HG03442 (cell line): ENCODE measurements at regions not wholly inside any gene's neighbourhood (a gene's known extent, or its start where the extent isn't known, plus 50 kb on each side); places are given as distances from the start of the nearest gene placed in this dataset.

Experiments
- ATAC-seq: cut with Tn5 transposase; IDR thresholded peaks from one replicate; pipeline ENCODE4 v1.9.1; 2021; ENCODE audit warnings: mild to moderate bottlenecking, moderate library complexity; ENCODE audit not compliant: unreplicated experiment

DNA sequence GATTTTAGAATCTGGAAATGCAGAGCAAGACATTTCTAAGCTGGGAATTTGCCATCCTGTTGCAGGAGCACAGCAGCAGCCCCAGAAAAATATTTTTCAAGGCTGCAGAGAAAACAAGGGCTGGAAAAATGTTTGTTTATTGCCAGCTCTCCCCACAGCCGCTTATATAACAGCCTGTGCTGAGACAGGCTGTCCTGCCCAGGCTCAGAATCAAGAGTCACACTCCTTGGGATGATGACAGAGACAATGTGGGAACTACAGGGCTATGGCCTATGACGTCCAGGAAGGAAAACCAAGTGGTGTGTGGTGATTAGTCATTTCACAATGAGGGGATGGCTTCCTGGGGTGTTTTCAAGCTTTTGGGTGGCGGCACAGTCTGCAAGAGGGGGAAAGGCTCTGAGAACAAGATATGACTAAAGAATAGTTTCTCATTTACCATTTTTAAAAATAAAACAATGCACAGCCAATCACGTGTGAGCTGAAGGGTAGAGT lies 136.3 kb upstream of the SERP2 start:
- ATAC-seq: peak; percentile 84

DNA sequence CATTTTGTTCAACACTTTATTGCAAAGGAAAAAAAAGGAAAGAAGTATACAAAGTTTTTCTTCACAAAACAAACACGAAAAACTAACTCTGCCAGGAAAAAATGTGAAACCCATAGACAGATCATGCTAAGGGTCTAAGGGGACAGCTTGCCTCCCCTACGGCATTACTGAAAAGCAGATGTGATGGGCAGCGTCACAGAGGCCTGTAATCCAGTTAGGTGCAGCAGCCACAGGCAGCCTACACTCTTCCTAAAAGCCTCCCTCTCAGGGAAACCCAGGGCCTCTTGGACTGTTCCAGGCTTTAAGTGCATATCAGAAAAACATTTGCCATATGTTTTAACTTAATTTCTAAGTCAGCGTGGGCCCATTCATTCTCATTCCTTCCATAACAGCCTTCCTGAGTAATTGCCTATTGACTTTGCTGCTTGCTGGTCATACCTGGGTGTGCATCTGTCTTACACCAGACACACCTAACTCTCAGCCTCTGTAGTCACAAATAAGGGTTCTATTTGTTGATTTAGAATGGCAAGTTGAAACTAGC lies 135.7 kb upstream of the SERP2 start:
- ATAC-seq: no peak

DNA sequence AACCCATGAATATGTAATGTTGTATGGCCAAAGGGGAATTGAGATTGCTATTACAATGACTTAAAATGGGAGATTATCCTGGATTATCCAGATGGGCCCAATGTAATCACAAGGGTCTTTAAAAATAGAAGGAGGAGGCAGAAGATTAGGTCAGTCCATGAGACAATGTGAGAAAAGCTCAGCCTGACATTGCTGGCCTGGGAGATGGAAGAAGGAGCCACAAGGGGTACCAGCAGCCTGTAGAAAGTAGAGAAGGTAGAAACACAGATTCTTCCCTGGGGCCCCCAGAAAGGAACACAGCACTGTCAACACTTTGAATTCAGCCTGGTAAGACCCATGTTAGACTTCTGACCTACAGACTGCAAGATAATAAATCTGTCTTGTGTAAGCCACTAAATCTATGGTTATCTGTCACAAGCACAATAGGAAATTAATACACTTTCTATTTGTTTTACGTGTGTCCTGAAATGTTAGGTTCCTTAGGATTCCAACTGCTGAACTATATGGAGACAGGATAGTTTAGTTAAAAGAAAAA lies 132.9 kb upstream of the SERP2 start:
- ATAC-seq: no peak

DNA sequence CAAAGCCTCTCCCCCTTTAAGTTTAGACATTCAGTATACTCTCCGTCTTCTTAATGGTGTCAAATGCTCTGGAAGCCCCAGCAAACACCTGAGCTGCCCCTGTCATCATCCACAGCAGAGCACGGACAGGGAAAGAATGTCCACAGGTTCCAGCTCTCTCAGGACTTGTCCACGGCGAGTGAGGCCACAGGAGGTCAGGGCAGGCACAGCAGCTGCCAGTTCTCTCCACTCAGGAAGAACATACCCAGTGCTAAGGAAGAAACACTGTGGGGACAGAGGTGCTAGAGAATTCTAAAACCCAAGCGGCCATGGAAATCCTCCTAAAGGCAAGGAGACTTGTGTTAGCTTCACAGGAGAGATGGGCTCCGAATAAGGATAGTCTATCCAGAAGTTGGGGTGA lies 132.0 kb upstream of the SERP2 start:
- no peak for ATAC-seq

DNA sequence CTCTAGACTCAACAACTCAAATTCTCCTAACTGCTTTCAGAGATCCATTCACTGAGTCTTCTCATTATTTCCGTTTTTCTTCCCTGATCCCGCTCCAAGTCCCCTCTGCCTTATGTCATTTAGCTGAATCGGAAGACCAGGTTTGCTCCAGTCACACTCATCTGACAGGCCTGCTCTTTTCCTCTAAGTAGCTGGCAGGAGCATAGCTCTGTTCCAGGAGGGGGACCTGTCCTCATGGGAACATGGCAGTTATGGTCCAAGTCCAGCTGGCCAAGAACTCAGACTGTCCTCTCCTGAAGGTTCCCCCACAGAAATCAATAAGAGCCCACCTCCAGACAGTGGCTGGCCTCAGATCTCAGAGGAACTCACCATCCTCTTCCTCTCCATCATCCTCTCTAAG lies 130.9 kb upstream of the SERP2 start:
- no peak for ATAC-seq

DNA sequence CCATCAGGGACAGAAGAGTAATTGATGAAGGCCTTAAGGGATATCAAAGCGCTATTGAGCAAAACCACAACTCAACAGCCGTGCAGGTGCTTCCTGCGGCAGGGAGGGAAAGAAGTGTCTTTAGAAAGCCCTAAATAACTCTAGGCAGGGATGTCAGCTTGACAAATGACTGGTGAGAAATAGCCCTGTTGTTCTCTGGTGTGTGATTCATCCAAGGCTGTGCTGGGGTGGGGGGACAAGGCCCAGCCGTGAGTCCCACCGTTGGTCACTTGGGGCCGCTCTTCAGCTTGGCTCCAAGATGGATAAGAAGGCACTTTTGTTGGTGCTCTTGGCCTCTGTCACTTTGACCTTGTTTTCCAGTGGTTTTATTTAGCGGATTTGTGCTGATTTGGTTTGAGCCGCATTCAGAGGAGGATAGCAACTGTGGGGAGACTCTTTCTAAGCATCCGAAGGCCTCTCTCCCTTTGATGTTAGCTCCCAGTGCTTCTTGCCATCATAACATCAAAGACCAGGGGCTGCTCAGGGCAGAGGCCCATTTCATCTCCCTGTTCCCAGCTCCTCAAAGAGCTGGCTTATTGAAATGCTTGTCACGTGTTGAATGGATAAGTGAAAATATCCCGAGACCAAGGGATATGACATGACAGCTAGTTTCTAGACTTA lies 130.3 kb upstream of the SERP2 start:
- no peak for ATAC-seq

DNA sequence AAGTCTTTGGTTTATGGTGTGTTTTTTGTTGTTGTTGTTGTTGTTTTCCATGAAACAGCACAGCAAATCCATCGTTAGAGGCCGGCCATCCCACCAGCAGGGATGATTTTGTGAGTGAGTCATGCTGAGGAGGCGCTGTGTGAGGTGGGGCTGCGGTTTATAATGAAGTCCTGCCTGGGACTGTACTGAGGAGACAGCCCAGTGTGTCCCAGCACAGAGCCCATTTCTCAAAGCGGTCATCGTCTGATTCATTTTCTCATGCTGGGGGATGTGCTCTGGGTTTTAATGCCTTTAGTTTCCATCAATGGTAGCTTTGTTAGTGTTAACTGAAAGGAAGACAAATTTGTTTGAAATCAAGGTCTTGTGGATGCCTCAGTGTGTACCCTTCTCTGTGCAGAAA lies 129.3 kb upstream of the SERP2 start:
- no peak for ATAC-seq

DNA sequence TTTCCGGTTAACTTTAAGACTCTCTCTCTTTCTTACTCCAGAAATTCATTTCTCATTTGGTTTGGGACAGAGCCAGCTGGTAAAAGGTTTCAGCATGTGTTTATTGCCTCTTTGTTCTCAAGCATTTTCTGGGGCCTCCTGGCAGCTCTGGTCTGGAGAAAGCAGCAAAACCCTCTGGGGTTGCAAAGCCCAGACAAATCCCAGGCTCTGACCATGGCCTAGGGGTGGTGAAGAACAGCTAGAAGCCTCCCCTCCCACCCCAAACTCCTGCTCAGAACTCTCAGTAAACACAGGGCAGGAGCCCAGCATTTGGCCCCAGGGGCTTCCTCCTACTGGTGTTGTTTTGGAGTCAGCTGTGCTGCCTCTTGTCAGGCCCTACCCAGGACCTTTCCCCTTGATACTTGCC lies 124.2 kb upstream of the SERP2 start:
- ATAC-seq: no peak

DNA sequence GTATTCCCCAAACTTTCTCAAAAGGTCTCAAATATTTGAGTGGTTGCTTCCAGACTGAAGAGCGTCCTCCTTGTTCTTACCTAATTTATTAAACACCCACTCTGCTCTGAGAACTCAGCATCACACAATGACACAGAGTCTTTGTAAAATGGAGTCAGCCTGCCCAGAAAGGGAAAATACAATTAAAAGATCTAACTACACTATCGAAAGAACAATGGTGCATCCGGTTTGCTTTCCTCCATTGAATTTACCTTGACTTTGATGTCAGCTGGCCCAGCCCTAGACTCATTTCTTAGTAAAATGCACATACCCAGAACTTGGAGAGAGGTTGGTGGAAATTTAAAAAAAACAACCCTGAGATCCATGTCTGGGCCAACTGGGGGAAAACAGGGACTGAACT lies 120.7 kb upstream of the SERP2 start:
- no peak for ATAC-seq

DNA sequence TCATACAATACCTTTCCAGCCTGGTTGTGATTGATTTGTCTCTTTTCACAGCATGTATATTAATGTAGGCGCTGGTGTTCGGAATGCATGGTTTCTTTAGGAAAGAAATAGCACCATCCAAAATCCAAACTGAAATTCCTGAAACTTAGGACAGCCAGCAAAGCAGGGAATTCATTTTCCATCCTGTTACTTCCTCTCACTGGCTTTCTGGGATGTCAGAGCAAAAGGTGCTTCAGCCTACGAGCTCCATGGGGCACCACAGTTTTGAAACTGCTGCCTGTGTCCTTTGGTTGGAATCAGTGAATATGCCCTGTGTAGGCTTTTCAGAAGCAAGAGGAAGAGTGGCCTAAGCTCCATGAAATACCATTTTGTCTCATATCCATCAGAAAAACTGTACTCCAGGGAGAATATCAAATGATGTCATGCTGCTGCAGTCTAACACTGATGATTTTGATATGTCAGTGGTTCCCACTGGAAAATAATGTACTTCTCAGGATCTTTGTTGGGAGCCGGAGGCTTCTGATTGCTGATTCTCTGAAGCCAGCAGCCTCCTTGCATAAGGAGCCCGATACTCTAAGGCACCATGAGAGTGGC lies 117.8 kb upstream of the SERP2 start:
- ATAC-seq: no peak

DNA sequence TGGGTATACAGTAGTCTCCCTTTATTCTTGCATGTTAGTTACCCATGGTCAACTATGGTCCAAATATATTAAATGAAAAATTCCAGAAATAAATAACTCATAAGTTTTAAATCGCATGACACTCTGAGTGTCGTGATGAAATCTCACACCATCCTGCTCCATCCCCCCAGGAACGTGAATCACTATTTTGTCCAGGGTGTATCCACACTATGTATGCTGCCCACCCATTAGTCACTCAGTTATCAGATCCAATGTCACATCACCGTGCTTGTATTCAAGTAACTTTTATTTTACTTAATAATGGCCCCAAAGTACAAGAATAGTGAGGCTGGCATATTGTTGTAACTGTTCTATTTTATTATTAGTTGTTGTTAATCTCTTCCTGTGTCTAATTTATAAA lies 115.8 kb upstream of the SERP2 start:
- no peak for ATAC-seq

DNA sequence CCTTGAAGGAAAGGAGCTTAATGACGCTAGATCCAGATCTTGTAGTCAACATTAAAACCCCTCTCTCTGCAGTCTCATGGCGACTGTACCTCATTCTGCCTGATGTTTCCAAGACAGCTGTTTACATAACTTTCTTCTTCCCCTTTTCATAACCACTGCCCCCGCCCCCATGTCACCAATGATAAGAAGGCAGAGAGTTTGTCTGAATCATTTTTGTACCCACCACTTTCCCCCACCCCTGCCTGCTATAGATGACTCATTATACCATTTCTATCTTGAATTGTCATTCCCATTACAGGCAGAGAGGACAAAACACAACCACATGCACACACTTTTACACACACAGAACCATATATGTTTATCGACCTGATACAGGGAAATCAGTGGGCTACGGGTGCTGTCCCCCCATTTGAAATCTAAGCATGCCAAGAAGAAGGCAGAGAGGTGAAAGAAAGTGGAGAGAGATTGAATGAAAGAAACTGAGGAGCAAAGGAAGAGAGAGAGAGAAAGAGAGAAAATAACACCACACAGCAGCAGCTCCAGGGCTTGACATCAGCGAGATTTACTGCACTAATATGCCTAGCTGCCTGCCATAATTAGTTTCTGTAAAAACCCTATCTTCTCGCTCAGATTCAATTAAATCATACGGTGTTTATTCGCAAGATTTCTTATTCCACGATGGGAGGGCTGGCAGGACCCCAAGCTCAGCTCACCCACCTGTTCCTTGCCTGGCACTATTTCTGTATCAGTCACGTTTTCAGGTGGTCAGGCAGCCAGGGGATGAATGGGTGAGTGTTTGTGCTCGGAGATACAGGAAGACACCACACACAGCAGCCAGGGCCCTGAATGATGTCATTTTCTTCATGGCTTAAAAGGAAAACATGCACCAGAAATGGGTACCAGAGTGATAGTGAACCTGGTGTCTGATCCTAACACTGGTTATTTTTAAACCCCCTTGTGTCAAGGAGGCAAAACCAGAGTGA lies 114.3 kb upstream of the SERP2 start:
- peak; percentile 81 for ATAC-seq

DNA sequence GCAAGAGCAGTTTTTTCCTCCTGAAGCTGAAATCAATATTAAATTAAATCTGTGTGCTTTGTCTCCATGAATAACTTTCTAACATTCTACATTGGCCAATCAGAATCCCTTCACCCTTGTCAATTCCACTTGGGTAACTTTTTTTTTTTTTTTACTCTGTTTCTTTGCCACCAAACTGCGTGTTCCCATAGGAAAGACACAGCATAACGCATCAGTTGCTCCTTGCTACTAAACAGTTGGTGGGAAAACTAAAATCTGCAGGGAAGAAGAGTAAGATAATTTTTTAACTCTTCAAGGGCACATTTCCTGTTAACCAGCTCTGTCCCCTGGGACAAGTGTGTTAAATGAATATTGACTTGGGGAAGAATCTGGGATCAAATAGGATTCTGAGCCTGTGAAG lies 113.3 kb upstream of the SERP2 start:
- no peak for ATAC-seq

DNA sequence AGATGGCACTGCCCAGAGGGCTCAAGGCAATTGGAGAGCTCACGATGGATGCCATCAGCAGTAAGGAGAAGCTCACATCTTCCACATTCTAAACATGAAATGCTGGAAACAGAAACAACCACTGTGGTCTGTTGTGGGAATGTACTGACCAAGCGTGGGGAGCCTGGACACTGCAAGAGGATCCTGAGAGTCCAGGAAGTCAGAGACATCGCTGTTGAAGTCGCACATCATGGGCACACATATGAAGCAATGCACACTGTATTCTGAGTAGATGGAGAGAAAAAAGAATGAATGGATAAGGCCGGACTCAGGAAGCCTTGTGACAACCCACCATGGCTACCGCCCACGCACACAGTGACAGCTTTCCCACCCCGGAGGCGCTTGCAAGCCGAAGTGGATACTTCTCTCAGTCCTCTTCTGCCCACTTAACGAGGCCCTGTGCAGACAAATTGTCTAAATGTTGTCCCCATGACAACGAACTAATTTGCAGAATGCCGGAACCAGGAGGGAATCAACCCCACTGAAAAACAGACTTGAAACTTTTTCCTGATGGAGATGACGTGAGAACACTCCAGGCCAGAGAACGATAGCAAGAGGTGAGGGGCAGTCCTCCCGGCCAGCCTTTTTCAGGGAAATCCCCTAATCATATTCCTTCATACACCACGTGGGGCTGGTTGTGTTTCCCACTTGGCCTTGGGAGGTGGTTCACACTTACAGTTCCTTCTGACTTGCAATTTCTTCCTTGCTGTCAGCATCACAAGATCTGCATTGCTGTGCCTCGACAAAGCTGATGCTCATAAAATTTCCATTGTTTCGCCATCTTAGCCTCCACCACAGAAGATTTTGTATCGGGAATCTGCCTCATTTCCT lies 109.6 kb upstream of the SERP2 start:
- no peak for ATAC-seq

DNA sequence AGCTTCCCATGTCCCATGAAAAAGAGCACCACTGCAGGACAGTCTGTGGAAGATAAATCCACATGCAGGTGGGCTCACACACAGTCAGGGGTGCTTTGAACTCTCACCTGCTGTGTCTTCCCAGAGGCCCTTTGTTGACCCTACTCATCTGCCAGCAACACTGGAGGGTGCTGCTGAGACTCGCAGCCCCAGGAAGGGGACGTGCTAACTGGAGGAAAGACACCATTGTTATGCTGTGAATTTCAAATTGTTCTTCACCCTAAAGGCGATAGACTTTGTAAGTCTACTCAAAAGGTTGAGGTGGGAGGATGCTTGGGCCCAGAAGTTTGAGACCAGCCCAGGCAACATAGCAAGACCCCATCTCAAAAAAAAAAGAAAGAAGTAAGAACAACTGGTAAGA lies 107.3 kb upstream of the SERP2 start:
- ATAC-seq: no peak

DNA sequence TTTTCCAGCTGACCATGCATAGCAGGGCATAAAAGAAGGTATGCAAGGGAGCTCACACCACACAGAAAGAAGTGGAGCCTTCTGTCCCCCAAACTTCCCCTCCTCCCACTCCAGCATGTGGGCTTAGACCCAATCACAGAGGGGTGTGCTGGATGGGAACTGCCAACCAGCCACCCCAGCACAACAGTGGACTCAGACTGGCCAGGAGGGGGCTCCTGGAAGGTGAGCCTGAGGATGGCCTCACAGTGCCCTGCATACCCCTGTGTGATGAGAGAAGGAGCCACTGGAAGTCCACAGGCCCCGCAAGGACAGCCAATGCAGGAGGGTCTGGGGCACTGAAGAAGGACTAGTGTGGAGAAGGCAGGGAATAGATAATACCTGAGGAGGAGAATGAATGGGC lies 106.9 kb upstream of the SERP2 start:
- no peak for ATAC-seq

DNA sequence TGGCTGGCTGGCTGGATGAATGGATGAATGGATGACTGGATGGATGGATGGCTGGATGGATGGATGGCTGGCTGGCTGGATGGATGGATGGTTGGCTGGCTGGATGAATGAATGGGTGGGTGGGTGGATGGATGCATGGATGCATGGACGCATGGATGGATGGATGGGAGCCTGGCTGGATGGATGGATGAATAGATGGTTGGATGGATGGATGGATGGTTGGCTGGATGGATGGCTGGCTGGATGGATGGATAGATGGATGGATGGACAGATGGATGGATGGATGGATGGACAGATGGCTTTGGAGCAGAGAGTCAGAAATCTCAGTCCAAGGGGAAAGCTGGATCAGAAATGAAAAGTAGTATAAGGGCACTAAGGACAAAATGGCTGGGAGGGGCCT lies 106.4 kb upstream of the SERP2 start:
- no peak for ATAC-seq

DNA sequence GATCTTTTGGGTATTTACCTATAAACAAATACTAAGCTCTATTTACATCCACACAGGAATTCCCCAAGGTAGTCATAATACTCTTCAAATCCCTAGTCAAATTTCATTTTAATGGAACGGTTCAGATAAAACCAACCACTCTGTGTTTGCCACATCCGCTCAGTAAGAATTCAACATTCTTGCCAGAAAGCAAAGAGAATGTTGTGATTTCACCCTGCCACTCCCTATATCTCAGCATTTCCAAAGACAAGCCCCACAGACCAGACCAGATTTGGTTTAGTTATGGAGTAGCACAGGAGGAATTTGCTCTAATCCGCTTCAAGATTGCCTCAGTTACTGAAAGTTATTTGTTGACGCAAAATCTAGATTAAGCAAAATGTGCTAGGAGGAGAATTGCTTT lies 105.6 kb upstream of the SERP2 start:
- no peak for ATAC-seq

DNA sequence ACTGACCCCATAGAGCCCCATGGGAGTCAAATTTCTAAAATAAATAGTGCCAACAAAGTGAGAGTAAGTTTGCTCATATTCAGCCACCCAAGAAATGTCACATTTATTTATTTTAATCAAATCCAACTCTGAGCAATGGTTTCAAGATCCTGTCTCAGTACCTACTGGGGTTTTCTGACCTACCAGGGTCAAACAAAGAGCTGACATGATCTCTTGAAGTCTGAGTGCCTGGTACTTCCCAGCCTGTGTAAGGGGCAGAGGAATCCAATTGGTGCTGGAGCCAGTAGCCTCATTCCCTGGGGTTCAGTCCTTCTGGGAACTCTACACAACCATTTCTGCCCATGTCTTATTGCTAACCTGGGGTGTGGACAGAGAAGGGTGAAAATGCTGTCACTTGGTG lies 104.6 kb upstream of the SERP2 start:
- no peak for ATAC-seq

DNA sequence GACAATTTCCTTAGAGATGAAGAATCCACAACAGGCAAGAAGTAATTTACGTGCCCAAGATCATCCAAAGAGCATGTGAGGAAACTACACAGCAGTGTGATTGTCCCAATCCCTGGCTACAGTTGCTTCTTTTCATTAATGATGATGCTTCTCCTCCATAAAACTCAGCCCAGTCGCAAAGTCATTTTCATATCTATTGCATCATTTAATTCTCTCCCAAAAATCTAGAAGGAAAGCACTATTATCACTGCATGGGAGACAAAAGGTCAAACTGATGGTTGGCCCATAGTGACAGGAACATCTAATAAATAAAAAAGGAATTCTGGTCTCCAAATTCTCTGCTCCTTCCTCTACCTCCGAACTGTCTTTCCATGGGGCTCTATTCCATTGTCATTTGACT lies 103.5 kb upstream of the SERP2 start:
- no peak for ATAC-seq
